ENCODE measurements at regions not wholly inside any gene's neighbourhood (a gene's known extent, or its start where the extent isn't known, plus 50 kb on each side); places are given as distances from the start of the nearest gene placed in this dataset.

- no peak for TF ChIP-seq CTCF (IDR thresholded peaks at IDR 0.05)
- TF ChIP-seq ZFX (IDR thresholded peaks at IDR 0.05; ENCODE audit: borderline replicate concordance), result no peak
Measured at GRCh38 chr13:26973946-26974345, 197.7 kb downstream of the USP12 start.

Data from 22Rv1 (cell line).